Astrocyte of the cerebellum (primary cell): ENCODE measurements at regions not wholly inside any gene's neighbourhood (a gene's known extent, or its start where the extent isn't known, plus 50 kb on each side); places are given as distances from the start of the nearest gene placed in this dataset.

Experiments used
- DNase-seq: peaks from one replicate; pipeline ENCODE4 v3.0.0-alpha.2; 2011; ENCODE audit warnings: low read depth
- H3K4me3 ChIP-seq: 2 replicates; pipeline ENCODE4 v1.5.1; 2011; ENCODE audit warnings: mild to moderate bottlenecking, low read depth, low read length, moderate library complexity
- in situ Hi-C: cut with HindIII; loops from 2 replicates; pipeline ENCODE4 v1.10.0; 2017; ENCODE audit warnings: low sequenced_read_pairs
- TF ChIP-seq, protein P1 (sequence below): IDR thresholded peaks from 2 replicates; pipeline ENCODE4 v1.5.1; 2012; ENCODE audit warnings: low read length, low read depth, moderate library complexity, mild to moderate bottlenecking; ENCODE audit errors: missing control alignments

- no peak for DNase-seq
- in situ Hi-C loops: no loop called here
- H3K4me3 ChIP-seq: no peak overlapping the region
- TF ChIP-seq, protein P1, sequence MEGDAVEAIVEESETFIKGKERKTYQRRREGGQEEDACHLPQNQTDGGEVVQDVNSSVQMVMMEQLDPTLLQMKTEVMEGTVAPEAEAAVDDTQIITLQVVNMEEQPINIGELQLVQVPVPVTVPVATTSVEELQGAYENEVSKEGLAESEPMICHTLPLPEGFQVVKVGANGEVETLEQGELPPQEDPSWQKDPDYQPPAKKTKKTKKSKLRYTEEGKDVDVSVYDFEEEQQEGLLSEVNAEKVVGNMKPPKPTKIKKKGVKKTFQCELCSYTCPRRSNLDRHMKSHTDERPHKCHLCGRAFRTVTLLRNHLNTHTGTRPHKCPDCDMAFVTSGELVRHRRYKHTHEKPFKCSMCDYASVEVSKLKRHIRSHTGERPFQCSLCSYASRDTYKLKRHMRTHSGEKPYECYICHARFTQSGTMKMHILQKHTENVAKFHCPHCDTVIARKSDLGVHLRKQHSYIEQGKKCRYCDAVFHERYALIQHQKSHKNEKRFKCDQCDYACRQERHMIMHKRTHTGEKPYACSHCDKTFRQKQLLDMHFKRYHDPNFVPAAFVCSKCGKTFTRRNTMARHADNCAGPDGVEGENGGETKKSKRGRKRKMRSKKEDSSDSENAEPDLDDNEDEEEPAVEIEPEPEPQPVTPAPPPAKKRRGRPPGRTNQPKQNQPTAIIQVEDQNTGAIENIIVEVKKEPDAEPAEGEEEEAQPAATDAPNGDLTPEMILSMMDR: no peak
Measured at GRCh38 chr9:28839778-28840430, 1266.6 kb upstream of the C9orf72 start.

GRCh38 chr9:28841775-28842174 is 1268.5 kb upstream of the C9orf72 start:
- in situ Hi-C loops: no loop called here
- no peak for DNase-seq
- TF ChIP-seq, protein P1: no peak
- no peak overlapping the region for H3K4me3 ChIP-seq

- TF ChIP-seq, protein P1: no peak
- DNase-seq: no peak
- H3K4me3 ChIP-seq: no peak overlapping the region
- in situ Hi-C loops: no loop called here
Measured at GRCh38 chr9:28847331-28847730, 1274.0 kb upstream of the C9orf72 start.

GRCh38 chr9:28848671-28849070 is 1275.4 kb upstream of the C9orf72 start:
- TF ChIP-seq, protein P1: no peak
- in situ Hi-C loops: no loop called here

DNA sequence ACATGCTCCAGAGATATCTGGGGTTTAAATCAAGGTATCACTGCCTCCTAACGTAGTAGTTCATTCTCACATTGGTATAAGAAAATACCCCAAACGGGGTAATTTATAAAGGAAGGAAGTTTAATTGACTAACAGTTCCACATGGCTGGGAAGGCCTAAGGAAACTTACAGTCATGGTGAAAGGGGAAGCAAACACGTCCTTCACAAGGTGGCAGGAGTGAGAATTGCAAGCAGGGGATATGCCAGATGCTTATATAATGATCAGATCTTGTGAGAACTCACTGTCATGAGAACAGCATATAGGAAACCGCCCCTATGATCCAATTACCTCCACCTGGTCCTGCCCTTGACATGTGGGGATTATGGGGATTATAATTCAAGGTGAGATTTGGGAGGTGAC is 1280.2 kb upstream of the C9orf72 start:
- in situ Hi-C loops: no loop called here
- TF ChIP-seq, protein P1: no peak
- no peak for DNase-seq
- H3K4me3 ChIP-seq: no peak overlapping the region

More at GRCh38 chr9:28848671-28849070, 1275.4 kb upstream of the C9orf72 start:
- H3K4me3 ChIP-seq: no peak overlapping the region
- DNase-seq: no peak

- in situ Hi-C loops: no loop called here
- DNase-seq: no peak
- TF ChIP-seq, protein P1: no peak
- H3K4me3 ChIP-seq: no peak overlapping the region
Measured at GRCh38 chr9:28866951-28867350, 1293.7 kb upstream of the C9orf72 start.
